Astrocyte of the spinal cord (primary cell): ENCODE measurements at regions not wholly inside any gene's neighbourhood (a gene's known extent, or its start where the extent isn't known, plus 50 kb on each side); places are given as distances from the start of the nearest gene placed in this dataset.
A peak's percentile ranks its signal among the peaks of the same experiment; 100 is the strongest.

Source experiments
- DNase-seq: peaks from one replicate; pipeline ENCODE4 v3.0.0; 2011; ENCODE audit warnings: low read depth, low spot score
- H3K4me3 ChIP-seq: 2 replicates; pipeline ENCODE4 v1.5.1; 2011; ENCODE audit warnings: low read depth, mild to moderate bottlenecking, low read length, moderate library complexity
- CTCF ChIP-seq: IDR thresholded peaks from 2 replicates; pipeline ENCODE4 v1.5.1; 2012; ENCODE audit warnings: low read depth, mild to moderate bottlenecking, low read length, inconsistent platforms
- in situ Hi-C: cut with HindIII; loops from 2 replicates; pipeline ENCODE4 v1.10.0; 2017; ENCODE audit warnings: low sequenced_read_pairs

DNA sequence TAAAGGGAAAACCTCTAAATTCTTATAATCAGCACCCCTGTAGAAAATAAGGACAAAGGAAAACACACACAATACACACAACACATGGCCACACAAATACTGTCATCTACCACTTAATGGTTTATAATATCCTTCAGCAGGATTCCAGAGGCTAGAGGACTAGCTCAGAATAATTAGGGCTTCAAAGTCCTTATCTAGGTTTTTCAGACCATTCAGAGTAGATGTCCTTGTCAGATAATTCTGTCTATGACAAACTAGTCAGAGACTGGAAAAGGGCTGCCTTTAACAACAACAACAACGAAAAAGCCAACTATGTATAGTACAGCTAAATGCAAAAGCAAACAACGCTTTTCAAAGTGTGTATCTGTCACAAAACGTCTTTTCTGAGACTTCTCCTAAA, 456.5 kb upstream of the CNTN5 start:
- TF ChIP-seq CTCF = no peak
- H3K4me3 ChIP-seq = no peak overlapping the region
- in situ Hi-C loops = no loop called here
- DNase-seq = no peak

- peak; percentile 32 for DNase-seq
- in situ Hi-C loops = no loop called here
- H3K4me3 ChIP-seq = no peak overlapping the region
- TF ChIP-seq CTCF = no peak
These were observed 455.9 kb upstream of the CNTN5 start for GRCh38 chr11:98564881-98565280.

DNA sequence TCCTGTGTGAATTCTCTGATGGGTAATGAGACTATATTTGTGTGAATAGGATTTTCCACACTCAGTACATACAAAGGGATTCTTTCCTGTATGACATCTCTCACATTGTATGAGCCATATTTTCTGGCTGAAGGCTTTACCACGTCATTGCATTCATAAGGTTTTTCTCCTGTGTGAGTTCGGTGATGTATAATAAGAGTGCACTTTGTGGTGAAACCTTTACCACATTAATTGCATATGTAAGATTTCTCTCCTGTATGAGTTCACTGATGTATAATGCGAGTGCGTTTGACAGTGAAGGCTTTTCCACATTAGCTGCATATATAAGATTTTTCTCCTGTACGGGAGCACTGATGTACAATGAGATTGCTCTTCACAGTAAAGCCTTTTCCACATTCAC, 455.4 kb upstream of the CNTN5 start:
- no peak overlapping the region for H3K4me3 ChIP-seq
- in situ Hi-C loops = no loop called here
- no peak for TF ChIP-seq CTCF
- peak; percentile 47 for DNase-seq

DNA sequence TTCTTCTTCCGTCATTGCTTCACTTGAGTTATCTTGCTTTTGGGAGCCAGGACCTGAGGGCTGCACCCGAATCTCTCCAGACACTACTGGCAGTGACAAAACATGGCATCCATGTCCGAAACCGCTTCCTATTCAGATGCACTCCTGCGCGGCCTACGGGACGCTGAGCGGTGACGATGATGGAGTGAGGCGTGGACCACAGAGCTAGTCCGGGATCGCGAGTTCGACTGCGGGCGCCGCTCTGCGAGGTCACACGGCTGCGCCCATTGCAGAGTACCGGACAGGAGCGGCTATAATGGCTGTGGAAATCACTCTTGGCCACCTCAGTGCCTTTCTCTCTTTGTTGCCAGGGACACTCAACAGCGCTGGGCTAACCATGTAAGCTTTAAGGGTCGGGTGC, 453.8 kb upstream of the CNTN5 start:
- TF ChIP-seq CTCF = no peak
- in situ Hi-C loops = no loop called here
- DNase-seq = no peak
- no peak overlapping the region for H3K4me3 ChIP-seq

DNA sequence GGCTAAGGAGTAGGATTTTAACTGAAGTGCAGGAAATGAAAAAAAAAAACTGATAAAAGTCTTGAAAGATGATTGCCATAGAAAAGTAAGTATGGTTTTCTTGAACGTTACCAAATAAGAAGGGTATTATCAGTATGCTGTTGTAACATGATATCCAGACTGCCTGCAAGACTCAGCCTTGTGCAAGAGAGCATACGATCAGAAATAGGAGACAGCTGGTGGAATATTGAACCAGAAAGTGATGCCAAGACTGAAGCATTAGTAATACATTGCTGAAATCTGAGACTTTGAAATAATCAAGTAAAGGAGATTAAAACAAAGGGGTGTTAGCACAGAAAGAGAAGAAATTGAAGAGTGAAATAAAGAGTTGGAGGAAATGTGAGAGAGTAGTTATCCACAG, 452.7 kb upstream of the CNTN5 start:
- in situ Hi-C loops = no loop called here
- TF ChIP-seq CTCF = no peak
- peak; percentile 18 for DNase-seq
- no peak overlapping the region for H3K4me3 ChIP-seq

GRCh38 chr11:98572941-98573340, 447.8 kb upstream of the CNTN5 start:
- in situ Hi-C loops = no loop called here
- no peak for DNase-seq
- TF ChIP-seq CTCF = no peak
- no peak overlapping the region for H3K4me3 ChIP-seq

DNA sequence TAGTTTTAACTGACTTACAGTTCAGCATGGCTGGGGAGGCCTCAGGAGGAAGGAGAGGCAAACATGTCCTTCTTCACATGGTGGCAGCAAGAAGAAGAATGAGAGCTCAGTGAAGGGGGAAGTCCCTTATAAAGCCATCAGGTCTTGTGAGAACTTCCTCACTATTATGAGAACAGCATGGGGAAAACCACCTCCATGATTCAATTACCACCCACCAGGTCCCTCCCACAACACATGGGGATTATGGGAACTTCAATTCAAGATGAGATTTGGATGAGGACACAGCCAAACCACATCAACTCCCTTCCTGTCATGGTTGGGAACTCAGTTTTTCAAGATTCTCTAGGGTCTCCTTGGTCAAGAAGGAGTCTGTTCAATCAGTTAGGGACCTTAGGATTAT, 432.9 kb upstream of the CNTN5 start:
- no peak for DNase-seq
- no peak for TF ChIP-seq CTCF
- no peak overlapping the region for H3K4me3 ChIP-seq
- in situ Hi-C loops = no loop called here
